B cell (primary cell): ENCODE measurements at regions not wholly inside any gene's neighbourhood (a gene's known extent, or its start where the extent isn't known, plus 50 kb on each side); places are given as distances from the start of the nearest gene placed in this dataset.

Experiments
- ATAC-seq: fragments of 200-7000 bp; cut with Tn5 transposase; one replicate; pipeline ENCODE4 v1.10.0; 2021; ENCODE audit warnings: low read depth, mild to moderate bottlenecking, moderate number of reproducible peaks, moderate library complexity
- CTCF ChIA-PET: fragments of 350-600 bp; sonication (Branson Sonifier 250); formaldehyde crosslinking; loops from one replicate; lab custom pipeline; 2021; ENCODE audit warnings: antibody characterized with exemption, inconsistent platforms; lab: Charles Lee
- POLR2A ChIA-PET: fragments of 350-600 bp; sonication (Branson Sonifier 250); formaldehyde crosslinking; loops from one replicate; lab custom pipeline; 2021; ENCODE audit warnings: antibody characterized with exemption; lab: Charles Lee
- DNase-seq: peaks from one replicate; pipeline ENCODE4 v3.0.0; 2013
- H2AFZ ChIP-seq: 2 replicates; pipeline ENCODE4 v1.6.1; 2012; ENCODE audit warnings: mild to moderate bottlenecking, low read depth, low read length; ENCODE audit not compliant: insufficient read depth, poor library complexity, severe bottlenecking
- H3K27ac ChIP-seq, 2 donors: 1 replicate in 1 of 2; 2 replicates in 1 of 2; pipeline ENCODE4 v1.5.1; 2012 to 2013; ENCODE audit warnings: low read length in 2 of 2, mild to moderate bottlenecking in 2 of 2, moderate library complexity in 1 of 2
- H3K27me3 ChIP-seq, 4 experiments: fragments of 200-600 bp in 1 of 4; sonication (generic) in 1 of 4; replicated peaks in 1 of 4; 1 replicate in 2 of 4; 2 replicates in 2 of 4; pipeline versions ENCODE4 v1.6.1 to v1.7.0; 2013 to 2016; ENCODE audit warnings: low read length in 3 of 4, mild to moderate bottlenecking in 2 of 4, mixed read lengths in 1 of 4, moderate library complexity in 1 of 4; ENCODE audit not compliant: insufficient read depth in 4 of 4, control insufficient read depth in 3 of 4; ENCODE audit errors: control extremely low read depth in 1 of 4
- H3K36me3 ChIP-seq, 2 experiments: replicated peaks in 1 of 2; 1 replicate in 1 of 2; 2 replicates in 1 of 2; pipeline versions ENCODE4 v1.6.1 to v1.7.1; 2013; ENCODE audit warnings: low read length in 1 of 2; ENCODE audit not compliant: insufficient read depth in 2 of 2, control insufficient read depth in 1 of 2; ENCODE audit errors: control extremely low read depth in 1 of 2, extremely low read depth in 1 of 2
- H3K4me1 ChIP-seq, 2 donors: fragments of 200-600 bp in 1 of 2; sonication (generic) in 1 of 2; 1 replicate in 1 of 2; 2 replicates in 1 of 2; pipeline versions ENCODE4 v1.5.1 to v1.6.1; 2013 to 2017; ENCODE audit warnings: low read length in 2 of 2; ENCODE audit not compliant: control insufficient read depth in 2 of 2, insufficient read depth in 2 of 2
- H3K4me2 ChIP-seq: replicated peaks from 2 replicates; pipeline ENCODE3; 2012; ENCODE audit warnings: mild to moderate bottlenecking, low read depth, low read length; ENCODE audit not compliant: poor library complexity, severe bottlenecking
- H3K4me3 ChIP-seq, 5 experiments: fragments of 200-600 bp in 1 of 5; sonication (generic) in 1 of 5; 1 replicate in 3 of 5; 2 replicates in 2 of 5; pipeline versions ENCODE4 v1.5.1 to v1.7.0; 2011 to 2016; ENCODE audit warnings: low read length in 4 of 5, mild to moderate bottlenecking in 4 of 5, low read depth in 2 of 5, control low read depth in 1 of 5, moderate library complexity in 1 of 5; ENCODE audit not compliant: insufficient read depth in 1 of 5; ENCODE audit errors: control extremely low read depth in 1 of 5, extremely low read depth in 1 of 5
- H3K79me2 ChIP-seq: fragments of 200-600 bp; sonication (generic); one replicate; pipeline ENCODE4 v1.6.0; 2016; ENCODE audit warnings: low read length; ENCODE audit not compliant: control insufficient read depth, insufficient read depth
- H3K9ac ChIP-seq: fragments of 200-600 bp; sonication (generic); 2 replicates; pipeline ENCODE4 v1.6.1; 2017; ENCODE audit warnings: mild to moderate bottlenecking, low read length, moderate library complexity
- H3K9me3 ChIP-seq, 3 donors: one replicate each; pipeline versions ENCODE4 v1.6.1 to v1.7.1; 2013; ENCODE audit warnings: low read length in 2 of 3; ENCODE audit not compliant: control insufficient read depth in 2 of 3, insufficient read depth in 1 of 3; ENCODE audit errors: control extremely low read depth in 1 of 3
- H4K20me1 ChIP-seq: 2 replicates; pipeline ENCODE4 v1.6.0; 2012; ENCODE audit warnings: mild to moderate bottlenecking, low read length; ENCODE audit not compliant: insufficient read depth, control insufficient read depth, poor library complexity, severe bottlenecking
- H3K27ac Mint-ChIP-seq: one replicate; pipeline ENCODE4 v1.8.0; 2021; ENCODE audit warnings: mixed read lengths
- H3K27me3 Mint-ChIP-seq: one replicate; pipeline ENCODE4 v1.8.0; 2021; ENCODE audit warnings: mixed read lengths
- H3K4me1 Mint-ChIP-seq: one replicate; pipeline ENCODE4 v1.8.0; 2021; ENCODE audit warnings: mixed read lengths
- H3K4me3 Mint-ChIP-seq: one replicate; pipeline ENCODE4 v1.8.0; 2021; ENCODE audit warnings: mixed read lengths
- H3K9me3 Mint-ChIP-seq: one replicate; pipeline ENCODE4 v1.8.0; 2022; ENCODE audit warnings: mixed read lengths; ENCODE audit not compliant: insufficient read depth
- CTCF ChIP-seq: fragments of 200-600 bp; IDR thresholded peaks from one replicate; pipeline ENCODE4 v1.8.0; 2022; ENCODE audit warnings: antibody characterized with exemption, mild to moderate bottlenecking
- EZH2 ChIP-seq: IDR thresholded peaks from 2 replicates; pipeline ENCODE4 v1.6.1; 2012; ENCODE audit warnings: borderline replicate concordance, low read depth, mild to moderate bottlenecking, moderate library complexity, low read length; ENCODE audit not compliant: insufficient read depth, poor library complexity, severe bottlenecking
- WGBS: methylation state at CpG from one replicate; pipeline ENCODE4 v1.1.5; 2013; ENCODE audit warnings: missing lambda C conversion rate; ENCODE audit not compliant: insufficient coverage; 5-methylcytosine and 5-hydroxymethylcytosine counted together
- intact Hi-C: fragments of 100-400 bp; cut with micrococcal nuclease; formaldehyde crosslinking; loops from one replicate; pipeline ENCODE4 v1.10.0; 2022

- DNase-seq, result no peak
- H3K4me3 ChIP-seq, result no peak overlapping the region
- Mint-ChIP-seq H3K9me3 (no peaks in the 10 kb centered on the region), H3K27ac (no peak overlapping the region), H3K4me3 (no peak overlapping the region), H3K27me3 (peaks cover 4% of the 10 kb centered on the region), H3K4me1 (no peaks in the 10 kb centered on the region)
- no peaks in the 10 kb centered on the region for H3K4me1 ChIP-seq
- ChIA-PET CTCF (interaction anchor here (0.6 kb wide), 1 partner anchor 934 kb away, joined by 4 read pairs; no protein-coding TSS in a partner anchor), POLR2A (no interaction called here)
- H3K27ac ChIP-seq, result no peak overlapping the region
- intact Hi-C loops, result no loop called here
- no peaks in the 10 kb centered on the region for H4K20me1 ChIP-seq
- no peak for TF ChIP-seq EZH2
- TF ChIP-seq CTCF, result no peak
- no peak for ATAC-seq
- no peaks in the 10 kb centered on the region for H3K79me2 ChIP-seq
- WGBS, result no CpG with 5 or more reads among the region's 3 CpGs
- no peak overlapping the region for H2AFZ ChIP-seq
- no peak overlapping the region for H3K9ac ChIP-seq
- H3K4me2 ChIP-seq, result no peak overlapping the region
- peaks cover 0 to 1% (median 0%) of the 10 kb centered on the region in 3 donors for H3K9me3 ChIP-seq
- H3K27me3 ChIP-seq, result no peaks in the 10 kb centered on the region
- no peaks in the 10 kb centered on the region for H3K36me3 ChIP-seq
These were observed 55.7 kb upstream of the SLC7A11 start for GRCh38 chr4:138297743-138298405.

DNA sequence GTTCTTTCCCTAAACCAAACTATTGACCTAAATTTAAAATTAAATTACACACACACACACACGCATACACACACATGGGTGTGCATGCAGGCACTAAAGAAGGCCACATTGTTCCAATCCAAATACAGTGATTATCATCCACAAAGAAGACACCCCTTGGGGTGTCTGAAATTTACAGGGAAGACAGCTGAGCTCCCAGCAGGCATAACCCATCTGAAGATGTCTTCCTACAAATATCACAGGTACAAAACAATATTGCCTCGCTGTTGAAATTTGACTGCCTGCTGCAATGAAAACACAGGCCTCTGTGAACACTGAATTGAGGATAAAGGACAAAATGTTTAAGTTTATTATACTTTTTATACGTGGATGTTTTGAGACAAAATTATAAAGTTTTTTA is 50.2 kb upstream of the SLC7A11 start:
- Mint-ChIP-seq H3K9me3 (no peaks in the 10 kb centered on the region), H3K4me3 (no peak overlapping the region), H3K27me3 (no peaks in the 10 kb centered on the region), H3K27ac (no peak overlapping the region), H3K4me1 (no peaks in the 10 kb centered on the region)
- peaks cover 0 to 1% (median 0%) of the 10 kb centered on the region in 3 donors for H3K9me3 ChIP-seq
- ATAC-seq (no peak), DNase-seq (no peak)
- 100% methylated on average over 1 of the region's 3 CpGs for WGBS
- no peak overlapping the region for H3K27ac ChIP-seq
- ChIA-PET CTCF (no interaction called here), POLR2A (no interaction called here)
- H4K20me1 ChIP-seq, result no peaks in the 10 kb centered on the region
- no peak overlapping the region for H3K4me2 ChIP-seq
- H3K27me3 ChIP-seq, result no peaks in the 10 kb centered on the region
- TF ChIP-seq CTCF (no peak), EZH2 (no peak)
- no peaks in the 10 kb centered on the region for H3K4me1 ChIP-seq
- no peak overlapping the region for H3K9ac ChIP-seq
- H3K36me3 ChIP-seq, result no peaks in the 10 kb centered on the region
- H3K4me3 ChIP-seq, result no peak overlapping the region
- H2AFZ ChIP-seq, result no peak overlapping the region
- intact Hi-C loops, result no loop called here
- H3K79me2 ChIP-seq, result no peaks in the 10 kb centered on the region
